BLaER1 (cell line): ENCODE measurements at regions not wholly inside any gene's neighbourhood (a gene's known extent, or its start where the extent isn't known, plus 50 kb on each side); places are given as distances from the start of the nearest gene placed in this dataset.

ENCODE experiments used
- H3K27ac ChIP-seq: shearing (Covaris generic); formaldehyde crosslinking; 2 replicates; pipeline ENCODE4 v1.8.1; 2022
- H3K27me3 ChIP-seq: shearing (Covaris generic); formaldehyde crosslinking; 2 replicates; pipeline ENCODE4 v1.8.1; 2022
- H3K36me3 ChIP-seq: shearing (Covaris generic); formaldehyde crosslinking; 2 replicates; pipeline ENCODE4 v1.8.1; 2022
- H3K4me1 ChIP-seq: shearing (Covaris generic); formaldehyde crosslinking; 2 replicates; pipeline ENCODE4 v1.8.1; 2022
- H3K4me2 ChIP-seq: shearing (Covaris generic); formaldehyde crosslinking; 2 replicates; pipeline ENCODE4 v1.8.1; 2022
- H3K4me3 ChIP-seq: shearing (Covaris generic); formaldehyde crosslinking; 2 replicates; pipeline ENCODE4 v1.8.1; 2022
- H3K9ac ChIP-seq: shearing (Covaris generic); formaldehyde crosslinking; 2 replicates; pipeline ENCODE4 v1.8.1; 2022
- H3K9me3 ChIP-seq: shearing (Covaris generic); formaldehyde crosslinking; 2 replicates; pipeline ENCODE4 v1.8.1; 2022
- H4K20me1 ChIP-seq: shearing (Covaris generic); formaldehyde crosslinking; 2 replicates; pipeline ENCODE4 v1.8.1; 2022
- Cebpa-rat ChIP-seq: shearing (Covaris generic); IDR thresholded peaks from 2 replicates; pipeline ENCODE4 v1.8.1; 2022

GRCh38 chr21:43357715-43358430 lies 69.1 kb downstream of the SIK1 start:
- no peak for TF ChIP-seq Cebpa-rat
- Histone ChIP-seq H4K20me1 (no peaks in the 10 kb centered on the region), H3K4me2 (peak overlapping the region; percentile 92), H3K27me3 (no peaks in the 10 kb centered on the region), H3K4me1 (peaks cover 92% of the 10 kb centered on the region), H3K4me3 (no peak overlapping the region), H3K36me3 (no peaks in the 10 kb centered on the region), H3K9ac (no peak overlapping the region), H3K9me3 (no peaks in the 10 kb centered on the region), H3K27ac (no peak overlapping the region)

GRCh38 chr21:43355925-43356289 lies 71.0 kb downstream of the SIK1 start:
- H3K36me3 ChIP-seq = no peaks in the 10 kb centered on the region
- H3K27me3 ChIP-seq = no peaks in the 10 kb centered on the region
- no peak for TF ChIP-seq Cebpa-rat
- H3K9me3 ChIP-seq = no peaks in the 10 kb centered on the region
- peak overlapping the region; percentile 32; the same call in 1 of the 2 replicates for H3K27ac ChIP-seq
- H3K4me1 ChIP-seq = peaks cover 82% of the 10 kb centered on the region
- H3K4me3 ChIP-seq = no peak overlapping the region
- no peak overlapping the region for H3K9ac ChIP-seq
- H4K20me1 ChIP-seq = no peaks in the 10 kb centered on the region
- H3K4me2 ChIP-seq = peak overlapping the region; percentile 76

- H3K36me3 ChIP-seq = no peaks in the 10 kb centered on the region
- TF ChIP-seq Cebpa-rat = no peak
- no peaks in the 10 kb centered on the region for H3K27me3 ChIP-seq
- H3K4me1 ChIP-seq = peaks cover 77% of the 10 kb centered on the region
- peak overlapping the region; percentile 32; the same call in 1 of the 2 replicates for H3K27ac ChIP-seq
- peak overlapping the region; percentile 76 for H3K4me2 ChIP-seq
- no peaks in the 10 kb centered on the region for H4K20me1 ChIP-seq
- H3K4me3 ChIP-seq = no peak overlapping the region
- H3K9ac ChIP-seq = no peak overlapping the region
- H3K9me3 ChIP-seq = no peaks in the 10 kb centered on the region
Measured at GRCh38 chr21:43355266-43355924, 71.5 kb downstream of the SIK1 start.

GRCh38 chr21:43354666-43355065 lies 72.3 kb downstream of the SIK1 start:
- H3K9ac ChIP-seq = no peak overlapping the region
- no peak overlapping the region for H3K27ac ChIP-seq
- TF ChIP-seq Cebpa-rat = no peak
- H4K20me1 ChIP-seq = no peaks in the 10 kb centered on the region
- no peaks in the 10 kb centered on the region for H3K36me3 ChIP-seq
- peak overlapping the region; percentile 76 for H3K4me2 ChIP-seq
- H3K27me3 ChIP-seq = no peaks in the 10 kb centered on the region
- no peaks in the 10 kb centered on the region for H3K9me3 ChIP-seq
- peaks cover 69% of the 10 kb centered on the region for H3K4me1 ChIP-seq
- no peak overlapping the region for H3K4me3 ChIP-seq

- H3K9me3 ChIP-seq = no peaks in the 10 kb centered on the region
- no peak for TF ChIP-seq Cebpa-rat
- no peaks in the 10 kb centered on the region for H4K20me1 ChIP-seq
- no peak overlapping the region for H3K9ac ChIP-seq
- H3K4me3 ChIP-seq = no peak overlapping the region
- H3K4me2 ChIP-seq = peak overlapping the region; percentile 76
- H3K27me3 ChIP-seq = no peaks in the 10 kb centered on the region
- peaks cover 65% of the 10 kb centered on the region for H3K4me1 ChIP-seq
- no peaks in the 10 kb centered on the region for H3K36me3 ChIP-seq
- H3K27ac ChIP-seq = no peak overlapping the region
Measured at GRCh38 chr21:43354026-43354420, 72.9 kb downstream of the SIK1 start.

- TF ChIP-seq Cebpa-rat = no peak
- Histone ChIP-seq H3K9me3 (no peaks in the 10 kb centered on the region), H3K4me1 (peaks cover 65% of the 10 kb centered on the region), H3K9ac (no peak overlapping the region), H3K4me2 (peak overlapping the region; percentile 76), H3K27ac (peak overlapping the region; percentile 37; the same call in 1 of the 2 replicates), H3K36me3 (no peaks in the 10 kb centered on the region), H3K4me3 (no peak overlapping the region), H3K27me3 (no peaks in the 10 kb centered on the region), H4K20me1 (no peaks in the 10 kb centered on the region)
Measured at GRCh38 chr21:43353282-43354025, 73.5 kb downstream of the SIK1 start.

- H3K9me3 ChIP-seq = no peaks in the 10 kb centered on the region
- H3K27ac ChIP-seq = peak overlapping the region; percentile 37; the same call in 1 of the 2 replicates
- no peak overlapping the region for H3K9ac ChIP-seq
- no peaks in the 10 kb centered on the region for H4K20me1 ChIP-seq
- H3K27me3 ChIP-seq = no peaks in the 10 kb centered on the region
- TF ChIP-seq Cebpa-rat = no peak
- H3K4me1 ChIP-seq = peaks cover 65% of the 10 kb centered on the region
- peak overlapping the region; percentile 76 for H3K4me2 ChIP-seq
- H3K36me3 ChIP-seq = no peaks in the 10 kb centered on the region
- no peak overlapping the region for H3K4me3 ChIP-seq
Measured at GRCh38 chr21:43352568-43353281, 74.2 kb downstream of the SIK1 start.

GRCh38 chr21:43352154-43352537 lies 74.8 kb downstream of the SIK1 start:
- Histone ChIP-seq H3K4me2 (peak overlapping the region; percentile 76), H3K27me3 (no peaks in the 10 kb centered on the region)
- no peak for TF ChIP-seq Cebpa-rat

GRCh38 chr21:43351501-43352153 lies 75.3 kb downstream of the SIK1 start:
- H3K27me3 ChIP-seq = no peaks in the 10 kb centered on the region
- H4K20me1 ChIP-seq = no peaks in the 10 kb centered on the region
- TF ChIP-seq Cebpa-rat = no peak
- no peak overlapping the region for H3K4me3 ChIP-seq
- H3K36me3 ChIP-seq = no peaks in the 10 kb centered on the region
- H3K4me1 ChIP-seq = peaks cover 71% of the 10 kb centered on the region
- no peak overlapping the region for H3K27ac ChIP-seq
- H3K4me2 ChIP-seq = no peak overlapping the region
- no peaks in the 10 kb centered on the region for H3K9me3 ChIP-seq
- H3K9ac ChIP-seq = no peak overlapping the region

More at GRCh38 chr21:43352154-43352537, 74.8 kb downstream of the SIK1 start:
- Histone ChIP-seq H3K36me3 (no peaks in the 10 kb centered on the region), H3K9me3 (no peaks in the 10 kb centered on the region), H4K20me1 (no peaks in the 10 kb centered on the region), H3K27ac (no peak overlapping the region), H3K9ac (no peak overlapping the region), H3K4me3 (no peak overlapping the region), H3K4me1 (peaks cover 70% of the 10 kb centered on the region)
